ENCODE measurements at regions not wholly inside any gene's neighbourhood (a gene's known extent, or its start where the extent isn't known, plus 50 kb on each side); places are given as distances from the start of the nearest gene placed in this dataset.

- H3K36me3 ChIP-seq (ENCODE audit: control insufficient read depth, insufficient read depth, low read length): no peaks in the 10 kb centered on the region
- H4K20me1 ChIP-seq (replicated peaks; ENCODE audit: control insufficient read depth, insufficient read depth, low read length): no peaks in the 10 kb centered on the region
- ATAC-seq: no peak
- intact Hi-C loops (cut with micrococcal nuclease): no loop called here
- FAIRE-seq: no peak
- no peak overlapping the region for H3K4me3 ChIP-seq
- H3K4me1 ChIP-seq (replicated peaks in 1 of 2; ENCODE audit: control insufficient read depth in 2 of 2, insufficient read depth in 2 of 2, low read length in 2 of 2): no peaks in the 10 kb centered on the region
- H3K4me2 ChIP-seq (ENCODE audit: insufficient read depth, low read length): no peak overlapping the region
- H3K27ac ChIP-seq (ENCODE audit: extremely low read depth, low read depth, low read length): no peak overlapping the region
- no peak overlapping the region for H2AFZ ChIP-seq (ENCODE audit: low read depth, low read length)
- ChIA-PET POLR2A (no interaction called here), CTCF (ENCODE audit: low intra/inter-chr PET ratio) (no interaction called here)
- no peak for DNase-seq (ENCODE audit: extremely low read depth in 1 of 4, low spot score in 3 of 4)
- in situ Hi-C loops (cut with MboI): no loop called here
- H3K79me2 ChIP-seq (ENCODE audit: control insufficient read depth, insufficient read depth, low read length): no peaks in the 10 kb centered on the region
- no TSS peak for BruUV-seq (replicated peaks)
- no peak for TF ChIP-seq ZNF785 (CRISPR knock-in tag; IDR thresholded peaks at IDR 0.05)
- TF ChIP-seq RBM39 (optimal IDR thresholded peaks at IDR 0.05; ENCODE audit: low read depth, low read length): no peak
- TF ChIP-seq PPARD (CRISPR knock-in tag; IDR thresholded peaks at IDR 0.05): no peak
- no peak for TF ChIP-seq FOXP1 (CRISPR knock-in tag; IDR thresholded peaks at IDR 0.05)
- TF ChIP-seq NELFE (IDR thresholded peaks at IDR 0.05; ENCODE audit: insufficient read depth, insufficient read length): no peak
- TF ChIP-seq ZNF23 (CRISPR knock-in tag; IDR thresholded peaks at IDR 0.05): no peak
- no peak for TF ChIP-seq NFIX (CRISPR knock-in tag; IDR thresholded peaks at IDR 0.05; ENCODE audit: low read depth)
- TF ChIP-seq WHSC1 (IDR thresholded peaks at IDR 0.05; ENCODE audit: low read length): no peak
- no peaks in the 10 kb centered on the region for H3K27me3 ChIP-seq (ENCODE audit: control insufficient read depth in 2 of 2, insufficient read depth in 2 of 2, low read length in 2 of 2)
- H3K9me1 ChIP-seq (ENCODE audit: control insufficient read depth, insufficient read depth, low read length): no peaks in the 10 kb centered on the region
- no peaks in the 10 kb centered on the region for H3K9me3 ChIP-seq (replicated peaks; ENCODE audit: control insufficient read depth, insufficient read depth, low read depth, low read length)
- no peak overlapping the region for H3K9ac ChIP-seq (ENCODE audit: insufficient read depth in 1 of 2, low read depth in 2 of 2, low read length in 2 of 2)
- 0% methylated on average over 3 of the region's 3 CpGs for WGBS (ENCODE audit: insufficient coverage, low coverage, missing lambda C conversion rate)
These were observed 508.9 kb upstream of the ARGLU1 start for GRCh38 chr13:107076801-107077200.

DNA sequence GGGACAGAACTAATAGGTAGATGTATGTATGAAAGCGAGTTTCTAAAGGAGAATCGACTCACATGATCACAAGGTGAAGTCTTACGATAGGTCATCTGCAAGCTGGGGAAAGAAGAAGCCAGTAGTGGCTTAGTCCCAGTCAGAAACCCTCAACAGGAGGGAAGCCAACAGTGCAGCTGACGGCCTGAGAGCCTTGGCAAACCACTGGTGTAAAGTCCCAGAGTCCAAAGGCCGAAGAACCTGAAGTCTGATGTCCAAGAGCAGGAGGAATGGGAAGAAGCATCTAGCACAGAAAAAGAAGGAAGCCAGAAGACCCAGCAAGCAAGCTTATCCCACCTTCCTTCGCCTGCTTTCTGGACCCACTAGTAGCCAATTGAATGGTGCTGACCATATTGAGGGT, 507.6 kb upstream of the ARGLU1 start:
- intact Hi-C loops (cut with micrococcal nuclease): no loop called here
- ATAC-seq (no peak), FAIRE-seq (no peak), DNase-seq (ENCODE audit: extremely low read depth in 1 of 4, low spot score in 3 of 4) (no peak)
- Histone ChIP-seq H4K20me1 (replicated peaks; ENCODE audit: control insufficient read depth, insufficient read depth, low read length) (no peaks in the 10 kb centered on the region), H3K4me3 (no peak overlapping the region), H3K27ac (ENCODE audit: extremely low read depth, low read depth, low read length) (no peak overlapping the region), H3K4me1 (replicated peaks in 1 of 2; ENCODE audit: control insufficient read depth in 2 of 2, insufficient read depth in 2 of 2, low read length in 2 of 2) (no peaks in the 10 kb centered on the region), H2AFZ (ENCODE audit: low read depth, low read length) (no peak overlapping the region), H3K79me2 (ENCODE audit: control insufficient read depth, insufficient read depth, low read length) (no peaks in the 10 kb centered on the region), H3K9me3 (replicated peaks; ENCODE audit: control insufficient read depth, insufficient read depth, low read depth, low read length) (no peaks in the 10 kb centered on the region), H3K36me3 (ENCODE audit: control insufficient read depth, insufficient read depth, low read length) (no peaks in the 10 kb centered on the region), H3K27me3 (ENCODE audit: control insufficient read depth in 2 of 2, insufficient read depth in 2 of 2, low read length in 2 of 2) (no peaks in the 10 kb centered on the region), H3K9ac (ENCODE audit: insufficient read depth in 1 of 2, low read depth in 2 of 2, low read length in 2 of 2) (no peak overlapping the region), H3K4me2 (ENCODE audit: insufficient read depth, low read length) (no peak overlapping the region), H3K9me1 (ENCODE audit: control insufficient read depth, insufficient read depth, low read length) (no peaks in the 10 kb centered on the region)
- WGBS (ENCODE audit: insufficient coverage, low coverage, missing lambda C conversion rate): 0% methylated on average over 4 of the region's 6 CpGs
- ChIA-PET CTCF (ENCODE audit: low intra/inter-chr PET ratio) (no interaction called here), POLR2A (no interaction called here)
- BruUV-seq (replicated peaks): no TSS peak
- in situ Hi-C loops (cut with MboI): no loop called here
- TF ChIP-seq ILF3 (IDR thresholded peaks at IDR 0.05; ENCODE audit: borderline replicate concordance): no peak
- TF ChIP-seq, protein P1, sequence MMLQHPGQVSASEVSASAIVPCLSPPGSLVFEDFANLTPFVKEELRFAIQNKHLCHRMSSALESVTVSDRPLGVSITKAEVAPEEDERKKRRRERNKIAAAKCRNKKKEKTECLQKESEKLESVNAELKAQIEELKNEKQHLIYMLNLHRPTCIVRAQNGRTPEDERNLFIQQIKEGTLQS (IDR thresholded peaks at IDR 0.05): no peak
- TF ChIP-seq, protein P1 (CRISPR knock-in tag; conservative IDR thresholded peaks at IDR 0.05): no peak

All from K562 (cell line).